GM12864 (cell line): ENCODE measurements at regions not wholly inside any gene's neighbourhood (a gene's known extent, or its start where the extent isn't known, plus 50 kb on each side); places are given as distances from the start of the nearest gene placed in this dataset.

ENCODE experiments used
- DNase-seq: peaks from one replicate; pipeline ENCODE4 v3.0.0-alpha.2; 2011; ENCODE audit warnings: low read depth
- H3K4me3 ChIP-seq: 2 replicates; pipeline ENCODE4 v1.5.1; 2011; ENCODE audit warnings: mild to moderate bottlenecking, low read depth, low read length, control low read depth
- CTCF ChIP-seq: IDR thresholded peaks from 2 replicates; pipeline ENCODE4 v1.5.1; 2011; ENCODE audit warnings: low read depth, mild to moderate bottlenecking, moderate library complexity, low read length, control low read depth, inconsistent platforms; ENCODE audit errors: missing control alignments

GRCh38 chr16:65781363-65781762 lies 585.1 kb upstream of the CDH5 start:
- TF ChIP-seq CTCF = no peak
- H3K4me3 ChIP-seq = no peak overlapping the region
- DNase-seq = no peak

- TF ChIP-seq CTCF = no peak
- H3K4me3 ChIP-seq = no peak overlapping the region
- no peak for DNase-seq
Measured at GRCh38 chr16:65779201-65779600, 587.3 kb upstream of the CDH5 start.

- H3K4me3 ChIP-seq = no peak overlapping the region
- TF ChIP-seq CTCF = no peak
- no peak for DNase-seq
Measured at GRCh38 chr16:65776639-65777183, 589.8 kb upstream of the CDH5 start.

- no peak for TF ChIP-seq CTCF
- no peak overlapping the region for H3K4me3 ChIP-seq
- DNase-seq = no peak
Measured at GRCh38 chr16:65775829-65776228, 590.7 kb upstream of the CDH5 start.

- H3K4me3 ChIP-seq = no peak overlapping the region
- DNase-seq = no peak
- no peak for TF ChIP-seq CTCF
Measured at GRCh38 chr16:65774350-65774749, 592.1 kb upstream of the CDH5 start.

- H3K4me3 ChIP-seq = no peak overlapping the region
- no peak for DNase-seq
- no peak for TF ChIP-seq CTCF
Measured at GRCh38 chr16:65773301-65773874, 593.1 kb upstream of the CDH5 start.

- TF ChIP-seq CTCF = no peak
- H3K4me3 ChIP-seq = no peak overlapping the region
- DNase-seq = no peak
Measured at GRCh38 chr16:65772134-65772732, 594.3 kb upstream of the CDH5 start.
